NCI-H1105 (cell line): ENCODE measurements at regions not wholly inside any gene's neighbourhood (a gene's known extent, or its start where the extent isn't known, plus 50 kb on each side); places are given as distances from the start of the nearest gene placed in this dataset.
A peak's percentile ranks its signal among the peaks of the same experiment; 100 is the strongest.
"Not testable (repeated sequence)": the region's sequence is repeated elsewhere in the genome, so short reads cannot be mapped to it uniquely, and the experiment has no call there.

Experiments used
- DNase-seq: peaks from one replicate; lab custom pipeline; 2025; lab: John Stamatoyannopoulos, UW

DNA sequence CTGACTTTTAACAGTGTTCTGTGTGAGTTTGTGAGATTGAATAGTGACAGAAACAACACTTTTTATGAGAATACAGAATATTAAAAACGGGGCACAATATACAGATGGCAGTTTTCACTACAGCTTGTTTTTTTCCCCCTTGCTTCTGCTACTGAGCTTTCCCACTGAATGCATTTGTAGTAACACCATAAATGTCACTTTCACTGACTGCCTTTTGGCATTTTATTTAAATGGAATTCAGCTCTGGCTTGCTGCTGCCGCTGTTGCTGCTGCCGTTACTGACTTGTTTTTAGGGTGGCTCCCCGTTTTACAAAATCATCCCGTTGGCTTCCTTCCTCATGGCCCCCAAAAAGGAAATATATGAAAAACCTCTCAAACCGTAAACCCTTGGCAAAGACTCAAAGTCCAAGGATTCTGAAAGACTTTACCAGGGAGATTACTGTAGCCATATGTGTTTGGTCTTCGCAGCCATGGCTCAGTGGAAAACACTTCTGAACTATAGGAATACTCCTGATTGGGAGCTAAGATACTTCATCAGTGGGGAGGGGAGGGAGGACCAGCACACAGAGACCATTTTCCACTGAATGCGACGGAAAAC lies 151.0 kb downstream of the NUF2 start:
- DNase-seq: peak; percentile 31

DNA sequence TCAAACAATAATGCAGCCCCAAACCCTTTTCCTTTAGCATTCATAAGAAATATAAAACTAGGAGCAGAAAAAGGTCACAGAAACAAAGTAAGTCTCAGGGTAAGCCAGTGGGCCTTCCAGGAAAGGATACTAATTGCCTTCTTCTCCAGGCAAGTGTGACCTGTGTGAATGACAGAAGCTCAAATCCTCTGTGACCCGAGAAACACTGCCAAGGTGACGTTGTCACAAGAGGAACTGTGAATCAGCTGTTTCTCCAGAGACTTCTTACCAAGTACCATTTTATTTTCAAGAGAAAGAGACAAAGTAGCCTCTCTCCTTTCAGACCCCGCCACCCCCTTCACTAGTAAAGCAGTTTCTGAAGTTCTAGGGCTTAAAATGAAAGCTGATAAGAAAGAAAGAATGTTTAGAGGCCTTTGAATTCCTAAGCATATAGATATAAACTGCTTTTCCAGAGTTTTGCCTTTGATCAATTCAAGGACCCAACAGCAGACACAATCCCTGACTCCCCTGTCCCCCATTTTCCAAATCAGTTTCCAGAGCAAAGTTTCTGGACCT lies 155.6 kb downstream of the NUF2 start:
- no peak for DNase-seq

DNA sequence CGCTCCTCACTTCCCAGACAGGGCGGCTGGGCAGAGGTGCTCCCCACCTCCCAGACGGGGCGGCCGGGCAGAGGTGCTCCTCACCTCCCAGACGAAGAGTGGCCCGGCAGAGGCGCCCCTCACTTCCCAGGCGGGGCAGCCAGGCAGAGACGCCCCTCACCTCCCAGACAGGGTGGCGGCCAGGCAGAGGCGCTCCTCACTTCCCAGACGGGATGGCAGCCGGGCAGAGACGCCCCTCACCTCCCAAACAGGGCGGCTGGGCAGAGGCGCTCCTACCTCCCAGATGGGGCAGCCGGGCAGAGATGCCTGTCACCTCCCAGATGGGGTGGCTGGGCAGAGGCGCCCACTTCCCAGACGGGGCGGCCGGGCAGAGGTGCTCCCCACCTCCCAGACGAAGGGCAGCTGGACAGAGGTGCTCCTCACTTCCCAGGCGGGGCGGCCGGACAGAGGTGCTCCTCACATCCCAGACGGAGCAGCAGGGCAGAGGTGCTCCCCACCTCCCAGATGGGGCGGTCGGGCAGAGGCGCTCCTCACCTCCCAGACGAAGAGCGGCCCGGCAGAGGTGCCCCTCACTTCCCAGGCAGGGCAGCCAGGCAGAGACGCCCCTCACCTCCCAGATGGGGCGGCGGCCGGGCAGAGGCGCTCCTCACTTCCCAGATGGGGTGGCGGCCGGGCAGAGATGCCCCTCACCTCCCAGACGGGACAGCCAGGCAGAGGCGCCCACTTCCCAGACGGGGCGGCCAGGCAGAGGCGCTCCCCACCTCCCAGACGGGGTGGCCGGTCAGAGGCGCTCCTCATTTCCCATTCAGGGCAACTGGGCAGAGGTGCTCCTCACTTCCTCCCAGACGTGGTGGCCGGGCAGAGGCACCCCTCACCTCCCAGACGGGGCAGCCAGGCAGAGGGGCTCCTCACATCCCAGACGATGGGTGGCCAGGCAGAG lies 176.9 kb downstream of the NUF2 start:
- not testable (repeated sequence) for DNase-seq

DNA sequence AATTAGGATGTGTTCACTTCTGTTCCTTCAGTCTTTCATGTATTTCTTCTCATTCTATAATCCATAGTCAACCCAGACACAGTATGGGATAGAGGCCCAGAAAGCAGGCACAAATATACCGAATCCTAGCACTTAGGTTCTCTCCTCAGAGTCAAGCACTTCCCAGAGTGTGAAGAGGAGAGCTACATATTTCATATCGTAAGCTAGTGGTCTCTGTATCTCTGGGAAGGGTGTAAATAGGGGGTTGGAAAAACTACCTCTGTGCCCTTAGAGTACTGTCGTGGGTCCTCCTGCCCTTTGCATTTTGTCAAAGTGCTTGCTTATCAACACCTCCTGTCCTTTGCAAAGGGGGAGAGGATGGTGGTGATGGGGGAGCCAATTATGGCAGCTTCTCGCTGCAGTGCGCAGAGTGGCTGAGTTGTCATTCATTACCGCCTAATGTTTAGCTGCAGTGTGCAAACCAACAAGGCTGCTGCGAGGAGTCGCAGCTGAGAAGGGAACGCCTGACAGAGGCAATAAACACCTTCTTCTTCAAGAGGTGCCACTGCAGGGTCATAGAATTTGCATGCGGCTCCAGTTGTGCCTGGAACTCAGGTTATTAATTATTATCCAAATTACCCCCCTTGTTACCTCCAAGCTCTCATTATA lies 182.7 kb downstream of the NUF2 start:
- DNase-seq: no peak

DNA sequence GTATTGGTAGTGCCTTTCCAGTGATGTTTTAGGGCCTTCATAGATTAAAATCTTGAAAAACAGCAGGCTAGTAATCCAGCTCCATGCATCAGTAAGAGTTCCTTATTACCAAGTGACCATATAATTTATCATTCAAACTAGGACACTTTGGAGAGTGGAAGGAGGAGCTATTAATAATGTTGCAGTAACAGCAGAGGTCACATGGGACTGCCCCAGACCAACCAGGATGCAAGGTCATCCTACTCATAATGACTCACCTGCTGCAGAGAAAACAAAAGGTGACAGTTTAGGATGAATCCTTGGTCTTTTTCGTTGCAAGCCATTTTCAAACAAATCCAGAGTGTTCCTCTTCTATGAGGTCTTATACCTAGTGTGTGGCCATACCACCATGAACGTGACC lies 187.4 kb downstream of the NUF2 start:
- no peak for DNase-seq

DNA sequence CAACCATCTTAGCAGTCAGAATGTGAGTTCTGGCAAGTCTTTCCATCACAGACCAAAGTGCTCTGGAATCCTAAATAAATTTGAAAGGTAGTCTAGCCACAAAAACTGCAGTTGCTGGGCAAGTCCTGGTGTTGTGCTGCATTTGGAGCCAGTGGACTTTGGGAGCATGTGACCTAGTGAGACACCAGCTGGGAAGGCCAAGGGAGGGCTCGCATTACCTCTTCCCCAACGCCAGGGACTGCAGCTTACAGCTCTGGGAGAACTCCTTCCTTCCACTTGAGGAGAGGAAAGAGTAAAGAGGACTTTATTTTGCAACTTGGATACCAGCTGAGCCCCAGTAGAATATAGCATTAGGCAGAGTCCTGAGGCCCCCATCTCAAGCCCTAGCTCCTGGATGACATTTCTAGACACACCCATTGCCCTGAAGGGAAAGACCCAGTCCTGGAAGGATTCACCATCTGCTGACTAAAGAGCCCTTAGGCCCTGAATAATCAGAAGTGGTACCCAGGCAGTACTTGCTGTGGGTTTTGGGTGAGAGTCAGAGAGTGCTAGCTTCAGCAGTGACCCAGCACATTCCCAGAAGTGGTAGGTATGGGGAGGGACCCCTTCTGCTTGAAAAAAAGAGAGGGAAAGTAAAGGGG lies 190.7 kb downstream of the NUF2 start:
- no peak for DNase-seq

DNA sequence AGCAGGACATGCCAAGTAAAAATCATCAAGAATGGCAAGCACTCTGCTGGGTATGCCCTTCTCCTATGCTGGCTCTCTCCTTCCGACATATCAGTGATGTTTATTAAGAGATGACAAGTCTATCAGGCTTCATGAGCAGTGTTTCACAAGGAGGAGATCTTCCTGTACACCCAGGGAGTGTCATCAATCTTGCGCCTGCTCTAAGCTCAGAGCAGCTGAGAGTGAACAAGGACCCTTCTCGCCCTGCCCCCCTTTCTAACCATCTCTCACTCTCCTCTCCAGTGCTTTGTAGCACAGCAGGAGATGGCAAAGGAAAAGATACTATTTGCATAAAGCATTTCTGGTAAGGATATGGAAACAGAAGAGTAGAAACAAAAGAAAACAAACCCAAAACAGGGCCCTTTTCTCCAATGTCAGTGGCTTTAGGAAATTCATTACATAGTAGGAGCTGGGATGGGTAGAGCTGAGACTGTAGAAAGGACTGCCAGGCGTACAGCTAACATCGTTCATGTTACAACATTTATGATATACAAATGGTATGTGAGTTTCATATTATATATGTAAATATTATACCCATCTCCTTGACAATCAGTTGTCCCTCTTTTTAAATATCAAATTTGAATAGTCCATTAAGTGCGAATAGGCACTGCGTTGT lies 201.7 kb downstream of the NUF2 start:
- no peak for DNase-seq

DNA sequence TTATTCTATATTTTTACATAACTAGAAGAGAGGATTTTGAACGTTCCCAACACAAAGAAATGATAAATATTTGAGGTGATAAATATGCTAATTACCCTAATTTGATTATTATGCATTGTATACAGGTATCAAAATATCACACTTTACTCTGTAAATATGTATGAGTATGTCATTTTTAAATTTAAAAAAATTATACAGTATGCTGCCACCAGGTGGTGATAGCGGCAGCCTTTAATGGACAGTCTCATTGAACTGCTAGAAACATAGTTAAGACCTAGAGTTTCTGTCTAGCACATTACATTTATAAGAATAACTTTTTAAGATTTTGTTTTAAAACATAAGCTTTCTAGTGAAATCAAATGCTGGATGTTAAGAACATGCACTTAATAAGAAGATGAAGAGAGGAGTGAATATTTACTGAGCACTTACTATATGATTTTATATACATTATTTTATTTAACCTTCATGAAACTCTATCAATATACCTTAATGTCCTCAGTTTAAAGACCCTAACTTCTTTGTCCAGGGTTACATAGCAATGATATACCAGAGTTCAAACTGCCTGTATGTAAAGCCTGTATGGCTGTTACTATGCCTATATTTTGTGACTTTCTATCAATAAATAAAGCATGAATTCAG lies 207.1 kb downstream of the NUF2 start:
- no peak for DNase-seq

DNA sequence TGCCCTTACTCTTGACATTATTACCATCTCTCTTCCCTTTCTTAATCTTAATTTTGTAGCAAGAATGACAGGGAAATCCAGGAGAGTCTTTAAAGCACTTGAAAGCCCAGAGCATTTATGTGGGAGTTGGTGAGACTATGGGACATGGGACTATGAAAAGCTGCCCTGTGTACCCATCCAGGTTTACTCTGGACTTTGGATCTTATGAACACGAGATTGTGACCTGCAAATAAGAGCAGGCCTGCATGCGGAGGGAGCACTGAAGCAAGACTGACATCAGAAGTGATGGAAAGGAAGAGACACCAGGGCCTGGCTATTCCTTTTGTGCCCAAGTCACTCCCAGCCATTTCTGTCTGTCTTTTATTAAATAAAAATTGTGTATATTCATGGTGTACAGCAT lies 209.6 kb downstream of the NUF2 start:
- DNase-seq: no peak

DNA sequence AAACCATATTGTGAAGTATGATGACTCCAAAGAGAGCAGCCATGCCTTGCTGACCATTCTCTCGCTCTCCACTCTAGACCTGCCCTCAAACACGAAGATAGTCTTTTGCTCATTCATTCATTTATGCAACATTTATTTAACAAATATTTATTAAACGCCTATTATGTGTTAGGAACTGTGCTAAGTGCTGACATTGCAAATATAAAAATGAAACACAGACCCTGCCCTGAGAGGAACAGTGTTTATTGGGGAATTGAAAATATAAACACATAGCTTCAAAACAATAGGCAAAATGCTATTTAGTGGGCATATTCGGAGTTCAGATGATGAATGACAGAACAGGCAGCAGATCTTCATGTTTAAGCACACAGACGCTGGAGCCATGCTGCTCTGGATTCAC lies 213.6 kb downstream of the NUF2 start:
- DNase-seq: no peak

DNA sequence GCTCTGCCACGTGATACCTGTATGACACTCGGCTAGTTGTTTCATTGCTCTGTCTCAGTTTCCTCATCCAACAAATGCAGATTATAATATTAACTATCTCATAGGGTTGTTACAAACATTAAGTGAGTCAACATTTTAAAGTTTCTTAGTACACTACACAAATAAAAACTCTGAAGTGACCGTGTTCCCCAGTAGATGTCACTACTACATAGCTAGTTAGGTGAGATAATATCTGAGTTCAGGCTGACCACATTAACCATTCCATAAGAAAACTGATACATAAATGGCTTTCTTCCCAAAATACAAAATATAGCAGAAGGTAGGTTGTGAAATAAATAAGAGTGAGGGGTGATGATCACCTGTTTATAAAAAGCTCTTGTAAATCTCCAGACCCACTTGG lies 214.1 kb downstream of the NUF2 start:
- peak; percentile 15 for DNase-seq

DNA sequence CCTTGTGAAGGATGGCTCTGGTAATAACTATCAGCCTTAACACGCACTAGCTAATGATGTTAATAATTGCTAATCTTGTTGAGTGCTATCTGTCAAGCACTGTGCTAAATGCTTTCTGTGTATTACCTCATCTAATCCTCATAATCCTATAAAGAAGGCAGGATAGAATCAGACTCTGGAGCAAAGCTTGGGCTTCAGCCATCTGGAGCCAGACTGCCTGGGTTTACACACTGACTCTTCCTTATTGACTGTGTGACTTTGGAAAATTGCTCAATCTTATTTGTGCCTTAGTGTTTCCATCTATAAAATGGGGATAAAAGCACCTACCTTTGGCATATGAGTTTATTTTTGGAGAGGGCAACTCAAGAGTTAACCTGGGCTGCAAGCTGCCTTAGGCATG lies 216.1 kb downstream of the NUF2 start:
- DNase-seq: no peak

DNA sequence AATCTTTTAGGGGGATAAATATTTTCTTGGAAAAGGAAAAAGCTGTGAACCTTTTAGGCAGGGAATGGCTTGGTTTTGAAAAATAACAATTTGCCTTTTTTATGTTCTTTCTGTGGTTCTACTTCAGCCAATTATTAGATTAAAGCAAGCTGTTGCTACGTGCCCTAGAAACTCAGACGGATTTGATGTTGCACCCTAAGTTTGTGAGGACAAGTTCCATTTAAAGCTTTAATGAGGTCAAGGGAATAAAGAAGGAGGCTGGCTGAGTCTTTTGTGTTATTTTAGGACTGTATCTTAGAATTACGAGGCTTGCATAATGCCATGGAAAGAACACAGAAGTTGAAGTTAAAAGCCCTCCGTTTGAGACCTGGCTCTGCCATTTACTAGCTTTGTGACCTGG lies 216.9 kb downstream of the NUF2 start:
- DNase-seq: no peak

DNA sequence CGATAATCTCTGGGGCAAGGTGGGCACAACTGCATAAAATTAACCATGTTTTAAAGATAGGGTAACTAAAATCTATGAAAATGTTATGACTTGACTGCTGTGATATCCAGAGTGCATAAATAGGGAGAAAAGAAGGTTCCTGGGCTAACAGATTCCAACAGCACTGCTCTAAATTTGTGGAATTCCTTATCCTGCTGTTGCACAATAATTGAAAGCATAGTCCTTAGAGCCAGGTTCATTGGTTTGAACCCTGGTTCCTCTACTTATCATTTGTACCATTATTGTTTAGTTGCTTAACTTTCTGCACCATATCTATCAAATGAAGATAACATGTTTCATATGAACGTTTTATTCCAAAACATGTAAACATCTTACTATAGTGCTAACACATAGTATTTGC lies 219.0 kb downstream of the NUF2 start:
- no peak for DNase-seq

DNA sequence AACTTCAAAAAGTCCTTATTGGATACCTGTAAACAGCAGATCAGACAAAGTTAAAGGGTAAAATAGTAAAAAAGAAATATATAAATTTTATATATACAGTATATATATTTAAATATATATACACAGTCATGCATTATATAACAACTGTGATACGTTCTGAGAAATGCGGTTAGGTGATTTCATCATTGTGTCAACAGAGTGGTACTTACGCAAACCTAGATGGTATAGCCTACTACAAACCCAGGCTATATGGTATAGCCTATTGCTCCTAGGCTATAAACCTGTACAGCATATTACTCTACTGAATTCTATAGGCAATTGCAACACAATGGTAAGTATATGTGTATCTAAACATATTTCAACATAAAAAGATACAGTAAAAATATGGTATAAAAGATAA lies 222.7 kb downstream of the NUF2 start:
- DNase-seq: no peak

DNA sequence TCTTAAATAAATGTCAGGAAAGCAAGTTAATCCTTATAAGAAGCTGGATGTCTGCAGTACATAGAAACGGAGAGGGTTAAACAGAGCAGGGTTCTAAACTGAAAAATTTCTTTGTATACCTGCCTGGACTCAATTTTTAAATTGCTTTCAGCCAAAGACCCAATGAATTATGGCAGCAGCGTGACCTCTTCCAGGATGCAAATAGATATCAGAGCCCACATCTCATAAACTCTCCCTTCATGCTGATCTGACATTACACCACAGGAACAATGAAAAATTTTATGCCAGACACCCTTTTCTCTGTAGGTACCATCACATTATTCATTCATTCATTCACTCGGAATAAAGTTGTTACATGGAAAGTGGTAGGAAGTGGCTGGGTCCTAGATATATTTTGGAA lies 236.4 kb downstream of the NUF2 start:
- DNase-seq: no peak

DNA sequence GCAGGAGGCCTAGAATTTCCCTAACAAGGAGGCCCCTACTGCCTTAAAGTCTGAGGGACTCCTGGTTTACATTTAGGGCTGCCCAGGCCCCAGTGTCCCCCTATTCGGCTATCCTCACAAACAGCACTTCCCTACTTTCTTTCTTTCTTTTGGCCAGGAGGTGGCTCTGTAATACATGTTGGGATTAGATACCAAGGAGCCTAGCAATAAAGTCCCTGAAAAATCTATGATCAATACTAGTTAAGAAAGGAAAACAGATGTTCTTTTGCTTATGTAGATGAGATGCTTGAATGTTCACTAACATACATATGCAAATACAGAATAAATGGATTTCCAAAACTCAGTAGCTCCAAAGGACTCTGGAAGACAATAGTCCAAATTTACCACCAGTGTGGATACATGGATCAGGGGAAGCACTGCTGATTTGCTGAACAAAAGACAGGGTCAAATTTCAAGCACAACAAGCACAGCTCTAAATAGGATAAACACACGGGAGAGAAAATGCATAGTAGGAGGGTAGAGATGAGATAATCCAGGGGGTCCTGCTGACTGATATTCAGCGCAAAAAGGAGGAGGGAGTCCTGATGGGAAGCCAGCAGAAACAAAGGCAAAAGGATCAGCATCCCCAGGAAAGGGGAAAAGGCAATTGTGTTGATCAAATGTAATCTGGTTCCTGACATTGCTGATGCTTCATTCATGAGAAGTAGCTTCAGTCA lies 240.0 kb downstream of the NUF2 start:
- no peak for DNase-seq

DNA sequence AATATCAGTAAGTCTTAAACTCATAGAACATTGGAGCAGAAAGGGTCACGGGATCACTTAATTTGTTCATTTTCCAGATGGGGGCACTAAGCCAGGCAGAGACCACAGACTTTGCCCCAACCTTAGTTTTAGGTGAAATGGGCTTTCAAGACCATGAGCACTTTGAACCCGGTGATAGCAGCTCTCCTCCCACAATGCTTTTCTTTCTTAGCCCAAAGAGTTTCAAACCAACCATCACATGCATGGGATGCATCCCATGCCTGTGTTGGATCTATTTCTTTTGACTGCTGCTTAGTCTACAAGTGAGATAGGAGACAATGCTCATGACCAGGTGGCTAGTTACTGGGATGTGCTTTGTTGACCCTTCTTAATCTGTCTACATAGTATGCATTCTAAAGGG lies 240.6 kb downstream of the NUF2 start:
- no peak for DNase-seq

DNA sequence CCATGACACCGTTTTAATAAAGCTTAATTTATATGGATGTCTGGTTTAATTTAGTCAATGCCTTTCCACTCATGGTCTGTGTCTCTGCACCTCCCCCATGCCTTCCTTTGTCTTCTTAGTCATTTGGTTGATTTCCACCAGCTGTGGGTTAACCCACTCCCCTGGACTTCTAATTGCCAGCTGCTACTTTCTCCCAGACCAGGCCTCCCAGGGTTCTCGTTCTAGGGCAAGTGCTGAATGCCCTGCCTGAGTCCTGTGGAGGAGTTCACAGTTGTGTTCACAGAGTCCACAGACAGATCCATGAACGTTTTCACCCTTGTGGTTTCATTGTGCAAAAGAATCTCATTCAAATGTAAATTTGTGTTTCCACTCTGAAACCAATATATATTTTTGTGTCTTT lies 243.4 kb downstream of the NUF2 start:
- DNase-seq: no peak

DNA sequence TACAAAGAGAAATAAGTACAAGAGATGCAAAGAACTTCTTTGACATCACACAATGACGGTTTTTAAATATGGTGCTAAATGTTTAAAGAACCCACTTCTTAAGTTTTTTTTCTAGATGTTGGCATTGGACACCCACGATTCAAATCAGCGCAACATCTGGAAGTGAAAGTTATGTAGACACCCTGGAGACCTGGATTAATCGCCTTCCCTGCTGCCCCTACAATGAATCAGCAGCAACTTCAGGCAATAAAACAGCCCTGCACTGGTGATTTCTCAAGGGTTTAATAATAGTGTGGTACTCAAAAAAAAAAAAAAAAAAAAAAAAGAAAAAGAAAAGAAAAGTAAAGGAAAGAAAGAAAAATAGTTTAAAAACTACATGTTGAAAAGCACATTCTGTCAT lies 248.3 kb downstream of the NUF2 start:
- DNase-seq: no peak

DNA sequence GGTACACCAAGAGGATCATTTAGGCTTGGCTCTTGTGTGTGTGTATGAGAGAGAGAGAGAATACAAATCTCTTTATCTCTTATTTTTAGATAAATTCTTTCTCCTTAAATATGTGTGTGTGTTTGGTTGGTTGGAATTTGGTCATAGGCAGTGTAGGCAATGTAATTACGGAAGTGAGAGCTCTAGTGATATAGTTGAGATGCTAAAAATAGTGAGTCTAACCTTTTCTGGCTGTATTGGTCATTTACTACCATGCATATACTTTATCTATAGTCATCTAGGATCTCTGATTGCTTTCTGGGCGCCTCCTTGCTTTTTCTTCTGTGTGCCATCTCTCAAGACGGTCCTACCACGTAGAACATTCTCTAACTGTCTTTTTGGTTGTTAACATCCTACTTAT lies 250.2 kb downstream of the NUF2 start:
- DNase-seq: no peak
